ENCODE measurements at regions not wholly inside any gene's neighbourhood (a gene's known extent, or its start where the extent isn't known, plus 50 kb on each side); places are given as distances from the start of the nearest gene placed in this dataset.

DNA sequence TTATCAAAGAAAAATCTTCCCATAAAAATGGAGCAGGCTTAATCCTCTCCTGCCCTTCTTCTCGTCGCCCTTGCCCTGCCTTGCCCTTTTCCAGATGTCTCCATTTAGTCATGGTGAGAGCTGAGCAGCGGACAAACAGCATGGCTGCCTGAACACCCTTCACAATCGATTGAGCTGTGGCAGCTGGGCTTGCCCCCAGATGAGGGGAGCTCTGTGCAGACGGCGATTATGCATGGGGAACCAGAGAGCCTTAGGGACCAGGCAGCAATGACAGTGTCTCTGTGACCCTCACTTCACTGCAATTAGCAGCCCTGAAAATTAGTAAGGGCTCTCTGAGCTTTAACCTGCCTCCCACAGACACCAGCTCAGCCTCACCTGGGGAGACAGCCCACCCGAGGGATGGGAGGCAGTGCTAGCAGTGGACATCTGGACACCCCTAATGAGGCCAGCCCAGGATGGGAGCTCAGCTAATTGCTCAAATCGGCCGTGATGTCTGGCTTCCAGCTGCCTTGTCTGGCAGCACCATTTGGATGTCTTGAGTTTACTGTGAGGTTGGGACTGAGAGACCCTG is 365.7 kb downstream of the TNS1 start:
- TF ChIP-seq, protein P1, sequence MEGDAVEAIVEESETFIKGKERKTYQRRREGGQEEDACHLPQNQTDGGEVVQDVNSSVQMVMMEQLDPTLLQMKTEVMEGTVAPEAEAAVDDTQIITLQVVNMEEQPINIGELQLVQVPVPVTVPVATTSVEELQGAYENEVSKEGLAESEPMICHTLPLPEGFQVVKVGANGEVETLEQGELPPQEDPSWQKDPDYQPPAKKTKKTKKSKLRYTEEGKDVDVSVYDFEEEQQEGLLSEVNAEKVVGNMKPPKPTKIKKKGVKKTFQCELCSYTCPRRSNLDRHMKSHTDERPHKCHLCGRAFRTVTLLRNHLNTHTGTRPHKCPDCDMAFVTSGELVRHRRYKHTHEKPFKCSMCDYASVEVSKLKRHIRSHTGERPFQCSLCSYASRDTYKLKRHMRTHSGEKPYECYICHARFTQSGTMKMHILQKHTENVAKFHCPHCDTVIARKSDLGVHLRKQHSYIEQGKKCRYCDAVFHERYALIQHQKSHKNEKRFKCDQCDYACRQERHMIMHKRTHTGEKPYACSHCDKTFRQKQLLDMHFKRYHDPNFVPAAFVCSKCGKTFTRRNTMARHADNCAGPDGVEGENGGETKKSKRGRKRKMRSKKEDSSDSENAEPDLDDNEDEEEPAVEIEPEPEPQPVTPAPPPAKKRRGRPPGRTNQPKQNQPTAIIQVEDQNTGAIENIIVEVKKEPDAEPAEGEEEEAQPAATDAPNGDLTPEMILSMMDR (IDR thresholded peaks at IDR 0.05) = no peak
- TF ChIP-seq POLR2A (IDR thresholded peaks at IDR 0.05) (no peak), POLR2AphosphoS5 (IDR thresholded peaks at IDR 0.05) (no peak)
